ENCODE measurements at regions not wholly inside any gene's neighbourhood (a gene's known extent, or its start where the extent isn't known, plus 50 kb on each side); places are given as distances from the start of the nearest gene placed in this dataset.

DNA sequence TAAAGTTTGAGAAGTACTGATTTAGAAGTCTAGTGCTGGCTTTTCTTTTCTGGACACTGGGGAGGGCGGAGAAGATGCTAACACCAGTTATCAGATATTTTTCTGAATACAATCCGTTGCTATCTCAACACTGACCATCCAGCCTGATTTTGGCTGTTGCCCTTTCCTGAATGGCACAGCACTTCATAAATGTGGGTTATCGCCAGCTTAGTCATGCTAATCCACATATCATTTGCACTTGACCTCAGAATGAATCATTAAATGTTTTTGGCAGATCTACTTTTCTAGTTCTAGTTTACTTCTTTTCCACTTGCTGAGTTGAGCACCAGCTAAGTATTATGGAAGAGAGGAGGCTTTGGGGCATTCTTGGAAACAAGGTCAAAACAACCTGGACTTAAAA, 60.8 kb upstream of the ESX1 start:
- FAIRE-seq, result no peak

DNA sequence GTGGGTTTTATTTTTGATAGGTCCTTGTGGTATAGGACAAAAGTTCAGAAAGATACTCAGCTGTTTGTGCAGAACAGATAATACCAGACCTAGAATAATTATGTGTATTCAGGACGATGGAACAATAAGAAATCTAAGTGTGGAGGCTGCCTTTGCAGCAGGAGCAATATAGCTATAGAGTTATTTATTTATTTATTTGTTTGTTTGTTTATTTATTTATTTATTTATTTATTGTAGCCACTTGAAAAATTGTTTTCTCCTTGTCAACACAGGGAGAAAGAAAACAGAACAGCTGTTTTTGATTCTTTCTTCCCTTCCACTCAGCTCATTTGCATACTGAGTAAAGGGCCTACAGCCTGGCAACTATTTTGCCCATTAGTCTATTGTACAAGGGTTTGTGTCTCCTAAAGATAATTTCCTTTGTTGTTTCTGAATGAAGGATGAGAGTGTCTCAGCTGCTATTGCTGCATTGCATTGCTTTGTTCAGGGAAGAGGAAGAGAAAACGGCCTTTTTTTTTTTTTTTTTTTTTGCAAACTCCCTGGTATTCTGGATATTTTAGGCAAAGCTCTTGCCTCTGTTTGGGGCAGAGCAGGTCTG, 56.0 kb upstream of the ESX1 start:
- DNase-seq (ENCODE audit: extremely low spot score, insufficient read length, low read depth) (no peak), FAIRE-seq (no peak)

More for the DNA sequence above, 60.8 kb upstream of the ESX1 start:
- no peak for DNase-seq (ENCODE audit: extremely low spot score, insufficient read length, low read depth)

DNA sequence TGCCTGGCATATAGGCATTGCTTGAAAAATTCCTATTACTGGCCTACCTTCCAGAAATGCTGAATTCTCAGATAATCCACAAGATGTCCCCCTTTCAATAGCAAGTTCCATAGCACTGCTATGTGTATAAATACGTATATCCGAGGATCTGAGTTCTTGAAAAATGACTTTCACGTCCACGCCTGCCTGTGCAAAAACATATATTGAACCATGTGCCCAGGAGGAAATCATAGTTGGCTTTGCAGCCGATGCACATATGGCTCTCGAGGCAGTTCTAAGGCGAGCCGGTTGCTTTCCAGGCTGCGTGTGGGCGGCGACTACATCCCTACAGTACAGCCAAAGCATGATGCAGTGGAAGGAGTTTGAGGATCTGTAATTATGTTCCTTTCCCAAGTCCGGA, 55.4 kb upstream of the ESX1 start:
- DNase-seq (ENCODE audit: extremely low spot score, insufficient read length, low read depth), result no peak
- no peak for FAIRE-seq

DNA sequence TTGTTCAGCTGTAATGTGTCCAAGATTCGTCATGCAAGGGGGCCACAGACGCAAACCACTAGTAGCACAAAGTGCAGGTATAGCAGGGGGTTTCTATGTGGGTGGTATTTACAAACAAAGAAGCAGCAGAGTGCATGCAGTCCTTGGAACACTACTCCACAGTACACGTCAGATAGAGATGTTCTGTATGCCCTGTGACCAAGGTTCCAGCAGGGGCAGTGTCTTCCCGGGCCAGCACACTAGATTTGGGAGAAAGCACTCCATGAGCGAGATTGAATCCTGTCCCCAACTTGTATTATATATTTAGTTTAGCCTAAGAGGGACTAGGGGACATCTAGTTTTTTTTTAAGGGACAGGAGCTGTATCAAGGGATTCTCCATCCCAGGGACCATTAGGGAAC, 54.4 kb upstream of the ESX1 start:
- DNase-seq (ENCODE audit: extremely low spot score, insufficient read length, low read depth), result no peak
- FAIRE-seq, result no peak

DNA sequence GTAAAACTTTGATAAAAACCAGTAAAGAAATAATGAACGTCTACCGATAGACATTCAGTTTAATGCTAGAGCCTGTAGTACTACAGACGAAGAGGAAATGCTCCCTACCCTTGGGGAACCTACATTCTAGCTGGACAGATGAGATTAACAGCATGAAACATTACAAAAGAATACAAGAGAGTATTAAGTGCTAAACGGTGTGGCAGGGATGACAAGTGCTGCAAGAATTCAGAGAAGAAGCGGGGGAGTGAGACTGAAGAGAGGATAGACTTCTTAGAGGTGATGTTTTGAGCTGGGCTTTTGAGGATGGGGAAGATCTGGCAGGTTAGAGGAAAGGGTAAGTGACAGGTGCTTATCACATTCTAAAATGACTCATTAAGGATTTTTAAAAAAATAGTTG, 52.6 kb upstream of the ESX1 start:
- DNase-seq (ENCODE audit: extremely low spot score, insufficient read length, low read depth) (no peak), FAIRE-seq (no peak)

DNA sequence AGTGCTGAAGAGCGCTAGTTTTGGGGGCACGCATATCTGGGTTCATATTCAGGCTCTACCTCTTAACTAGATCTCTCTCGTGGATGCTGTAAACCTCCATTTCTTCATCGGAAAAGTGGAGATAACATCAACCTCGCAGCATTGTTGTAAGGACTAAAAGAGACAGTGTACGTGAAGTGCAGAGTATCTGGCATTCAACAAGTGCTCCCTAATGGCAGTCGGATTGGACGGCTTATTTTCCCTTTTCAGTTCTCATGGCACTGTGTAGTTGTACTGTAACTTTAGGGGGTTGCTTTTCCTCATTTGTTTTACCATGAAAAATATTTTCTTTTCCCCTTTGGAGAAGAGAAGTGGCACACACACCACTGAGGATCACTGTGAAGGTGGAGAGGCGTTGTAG, 51.4 kb upstream of the ESX1 start:
- FAIRE-seq (no peak), DNase-seq (ENCODE audit: extremely low spot score, insufficient read length, low read depth) (no peak)

Data from GM18507 (cell line).